GM12875 (cell line): ENCODE measurements at regions not wholly inside any gene's neighbourhood (a gene's known extent, or its start where the extent isn't known, plus 50 kb on each side); places are given as distances from the start of the nearest gene placed in this dataset.

Experiments
- H3K4me3 ChIP-seq: one replicate; pipeline ENCODE4 v1.5.1; 2011; ENCODE audit warnings: low read depth, low read length, control low read depth
- TF ChIP-seq, protein P1 (sequence below): IDR thresholded peaks from 2 replicates; pipeline ENCODE4 v1.5.1; 2011; ENCODE audit warnings: low read depth, mild to moderate bottlenecking, control low read depth, inconsistent platforms, low read length, moderate library complexity, borderline replicate concordance; ENCODE audit not compliant: insufficient read depth

DNA sequence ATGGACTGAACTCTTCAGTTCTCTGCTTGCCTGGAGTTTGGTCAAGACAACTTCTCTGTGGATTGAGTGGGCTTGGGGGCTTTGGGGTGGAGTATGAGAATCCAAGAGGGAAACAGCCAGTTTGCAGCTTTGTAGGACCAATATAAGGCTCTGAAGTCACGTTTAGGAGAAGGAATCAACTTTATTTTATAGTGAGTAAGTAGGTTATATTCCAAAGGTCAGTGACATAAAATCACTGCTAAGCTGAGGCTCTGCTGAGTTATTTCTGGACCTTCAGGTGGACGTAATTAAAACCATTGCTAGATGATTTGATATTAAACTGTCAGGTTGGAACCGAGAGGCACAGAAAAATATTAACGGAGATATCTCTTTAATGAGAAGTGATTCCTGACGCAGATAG is 514.4 kb downstream of the DMAC1 start:
- no peak overlapping the region for H3K4me3 ChIP-seq
- TF ChIP-seq, protein P1, sequence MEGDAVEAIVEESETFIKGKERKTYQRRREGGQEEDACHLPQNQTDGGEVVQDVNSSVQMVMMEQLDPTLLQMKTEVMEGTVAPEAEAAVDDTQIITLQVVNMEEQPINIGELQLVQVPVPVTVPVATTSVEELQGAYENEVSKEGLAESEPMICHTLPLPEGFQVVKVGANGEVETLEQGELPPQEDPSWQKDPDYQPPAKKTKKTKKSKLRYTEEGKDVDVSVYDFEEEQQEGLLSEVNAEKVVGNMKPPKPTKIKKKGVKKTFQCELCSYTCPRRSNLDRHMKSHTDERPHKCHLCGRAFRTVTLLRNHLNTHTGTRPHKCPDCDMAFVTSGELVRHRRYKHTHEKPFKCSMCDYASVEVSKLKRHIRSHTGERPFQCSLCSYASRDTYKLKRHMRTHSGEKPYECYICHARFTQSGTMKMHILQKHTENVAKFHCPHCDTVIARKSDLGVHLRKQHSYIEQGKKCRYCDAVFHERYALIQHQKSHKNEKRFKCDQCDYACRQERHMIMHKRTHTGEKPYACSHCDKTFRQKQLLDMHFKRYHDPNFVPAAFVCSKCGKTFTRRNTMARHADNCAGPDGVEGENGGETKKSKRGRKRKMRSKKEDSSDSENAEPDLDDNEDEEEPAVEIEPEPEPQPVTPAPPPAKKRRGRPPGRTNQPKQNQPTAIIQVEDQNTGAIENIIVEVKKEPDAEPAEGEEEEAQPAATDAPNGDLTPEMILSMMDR = no peak

DNA sequence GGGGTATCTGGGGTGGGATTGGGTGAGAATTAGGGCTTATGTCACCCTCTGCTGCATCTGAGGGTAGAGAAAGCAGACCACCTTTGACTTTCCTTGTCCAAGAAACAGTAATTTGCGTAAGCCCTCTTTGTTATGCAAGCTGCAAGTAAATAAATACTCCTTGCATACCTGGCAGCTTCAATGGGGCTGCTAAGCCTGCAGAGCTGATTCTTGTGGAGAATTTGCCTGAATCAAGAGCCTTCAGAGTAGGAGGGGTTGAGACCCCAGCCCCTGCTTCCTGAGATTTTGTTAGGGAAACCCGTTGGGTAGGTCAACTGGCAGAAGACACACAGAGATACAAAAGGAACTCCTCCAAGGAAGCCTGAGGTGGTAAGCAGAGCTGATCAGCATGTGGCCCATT is 515.1 kb downstream of the DMAC1 start:
- TF ChIP-seq, protein P1 = no peak
- no peak overlapping the region for H3K4me3 ChIP-seq

DNA sequence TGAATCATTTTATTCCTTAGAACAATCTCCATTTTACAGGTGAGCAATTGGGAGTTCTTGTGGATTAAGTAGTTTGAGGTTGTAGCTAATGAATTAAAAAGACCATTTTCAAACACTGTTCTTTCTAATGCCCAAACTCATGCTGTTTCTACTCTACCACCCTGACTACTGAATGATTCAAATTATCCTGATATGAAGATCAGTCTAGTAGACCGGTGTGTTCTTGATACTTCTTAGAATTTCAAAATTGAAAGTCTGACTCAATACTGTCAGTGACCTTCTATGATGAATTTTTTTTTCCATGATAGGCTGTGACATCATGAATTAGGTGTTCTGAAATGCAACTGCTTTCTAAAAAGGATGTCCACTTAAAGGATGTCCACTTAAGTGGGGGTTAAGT is 515.5 kb downstream of the DMAC1 start:
- H3K4me3 ChIP-seq = no peak overlapping the region
- TF ChIP-seq, protein P1 = no peak

DNA sequence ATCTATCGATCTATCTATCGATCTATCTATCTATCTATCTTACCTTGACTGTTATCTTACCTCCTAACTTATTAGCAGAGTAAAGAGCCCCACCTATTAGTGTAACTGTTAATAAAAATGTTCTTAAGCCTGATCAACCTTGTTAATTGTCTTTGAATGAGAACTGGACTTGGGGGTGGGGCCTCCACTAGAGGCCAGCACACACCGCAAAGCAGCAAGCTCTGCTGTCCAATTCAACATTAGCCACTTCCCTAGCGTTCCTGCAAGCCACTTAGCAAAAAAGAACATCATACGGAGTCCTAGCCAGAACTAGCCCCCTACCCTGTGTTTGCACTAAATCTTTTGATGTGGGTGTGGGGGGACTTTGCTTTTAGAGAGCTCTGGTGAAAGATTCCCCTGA is 515.8 kb downstream of the KDM4C start:
- TF ChIP-seq, protein P1 = no peak

DNA sequence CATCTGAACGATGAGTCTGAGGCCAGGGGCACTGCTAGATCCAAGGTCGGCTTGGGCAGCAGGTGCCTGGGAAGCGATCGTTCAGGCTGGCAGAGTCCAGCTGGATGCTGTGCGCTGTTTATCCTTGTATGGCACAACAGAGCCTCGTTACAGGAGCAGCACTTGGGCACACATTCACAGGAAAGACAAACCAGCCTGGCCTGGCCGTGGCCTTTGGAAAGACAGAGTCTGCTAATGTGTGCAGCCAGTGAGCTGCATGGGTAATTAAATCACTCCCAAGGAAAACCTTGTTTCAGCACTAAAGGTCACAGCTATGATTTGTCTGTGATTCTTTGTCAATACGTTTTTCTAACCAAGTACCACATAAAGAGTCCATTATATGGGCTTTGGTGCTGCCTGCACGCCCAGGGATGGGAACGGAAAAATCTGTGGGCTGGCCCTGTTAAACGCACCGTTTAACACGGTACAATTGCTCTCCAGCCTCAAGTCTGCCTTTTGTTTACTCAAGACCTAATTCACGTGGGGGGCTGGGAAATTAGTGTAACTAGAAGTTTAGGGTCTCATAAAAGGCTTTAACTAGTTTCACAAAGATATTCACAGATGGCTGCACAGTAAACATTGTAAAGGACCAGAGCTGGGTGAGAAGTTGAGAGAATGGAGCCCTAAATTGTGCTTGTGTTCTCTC is 509.3 kb downstream of the KDM4C start:
- TF ChIP-seq, protein P1 = no peak
- no peak overlapping the region for H3K4me3 ChIP-seq

More for the DNA sequence above, 515.8 kb downstream of the KDM4C start:
- no peak overlapping the region for H3K4me3 ChIP-seq

DNA sequence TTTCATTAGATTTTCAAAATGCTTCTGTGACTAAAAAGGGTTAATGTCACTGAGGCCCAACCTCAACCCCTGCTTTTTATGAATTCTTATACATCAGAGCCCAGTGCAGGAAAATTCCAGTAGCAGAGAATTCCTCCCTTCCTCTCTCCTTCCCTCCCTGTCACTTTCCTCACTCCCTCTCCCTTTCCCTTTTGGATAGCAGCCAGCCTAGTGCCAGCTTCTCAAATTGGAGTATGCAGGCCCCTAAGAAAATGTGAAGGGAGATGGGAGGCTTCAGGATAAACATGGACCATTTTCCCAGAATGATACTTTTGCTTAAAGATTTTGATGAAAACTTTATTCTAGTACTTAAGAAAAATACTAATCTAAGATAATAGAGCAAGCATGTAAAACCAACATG is 507.4 kb downstream of the KDM4C start:
- no peak overlapping the region for H3K4me3 ChIP-seq
- TF ChIP-seq, protein P1 = no peak

DNA sequence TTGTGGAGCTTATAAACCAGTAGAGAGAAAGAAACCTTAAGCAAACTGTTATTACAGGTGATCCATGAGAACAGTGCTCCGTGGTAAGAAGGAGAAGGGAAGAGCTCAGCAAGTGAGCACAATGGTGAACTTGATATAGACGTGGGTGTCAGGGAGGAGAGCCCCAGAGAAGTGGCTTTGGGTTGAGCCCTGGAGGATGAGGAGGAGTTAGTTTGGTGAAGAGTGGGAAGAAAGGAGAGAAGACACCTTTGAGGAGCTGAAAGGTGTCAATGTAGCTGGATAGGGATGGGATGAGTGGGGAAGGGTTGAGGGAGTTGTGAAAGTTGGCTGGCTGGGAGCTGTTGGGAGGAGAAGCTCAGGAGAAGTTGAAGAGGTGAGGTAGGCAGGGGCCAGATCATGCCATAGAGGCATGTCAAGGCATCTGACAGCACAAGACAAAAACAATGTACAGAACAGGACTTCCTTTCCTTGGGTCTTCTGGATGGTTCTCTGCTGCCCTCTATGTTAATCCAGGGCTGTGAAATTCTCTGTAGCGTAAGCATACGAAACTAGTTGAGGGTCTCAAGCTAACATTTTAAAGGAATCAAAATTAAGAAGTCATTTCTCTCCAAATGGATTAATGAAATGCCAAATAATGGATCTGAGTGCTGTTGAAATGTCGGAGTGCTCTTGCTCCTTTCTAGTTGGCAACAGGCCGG is 501.9 kb downstream of the KDM4C start:
- TF ChIP-seq, protein P1 = no peak

More for the DNA sequence above, 501.9 kb downstream of the KDM4C start:
- H3K4me3 ChIP-seq = no peak overlapping the region
